K562 (cell line): ENCODE measurements at regions not wholly inside any gene's neighbourhood (a gene's known extent, or its start where the extent isn't known, plus 50 kb on each side); places are given as distances from the start of the nearest gene placed in this dataset.

Source experiments
- CCAR2 ChIP-seq: fragments of 200-400 bp; formaldehyde crosslinking; IDR thresholded peaks from 2 replicates; pipeline ENCODE4 v1.6.1; 2017; ENCODE audit warnings: mild to moderate bottlenecking, low read depth, low read length
- CEBPG ChIP-seq, 3 experiments: fragments of 200-800 bp in 1 of 3; sonication (Bioruptor generic) in 1 of 3; sonication (generic) in 1 of 3; formaldehyde crosslinking in 1 of 3; IDR thresholded peaks in 2 of 3; conservative IDR thresholded peaks in 1 of 3; 2 replicates each; pipeline versions ENCODE4 v1.6.1 to v1.8.0; 2016 to 2022; ENCODE audit warnings: missing compliant biosample characterization in 2 of 3, missing genetic modification characterization in 2 of 3, mild to moderate bottlenecking in 1 of 3, missing genetic modification reagents in 1 of 3
- FOXA3 ChIP-seq, 2 experiments: fragments of 450-650 bp in 1 of 2; sonication (generic) in 1 of 2; formaldehyde crosslinking; IDR thresholded peaks in 1 of 2; conservative IDR thresholded peaks in 1 of 2; 2 replicates each; pipeline versions ENCODE4 v1.4.0 to v1.8.0; 2020 to 2022; ENCODE audit warnings: mild to moderate bottlenecking in 2 of 2, missing genetic modification reagents in 1 of 2
- GTF2A2 ChIP-seq: IDR thresholded peaks from 2 replicates; pipeline ENCODE4 v1.6.1; 2016; ENCODE audit warnings: mild to moderate bottlenecking, missing genetic modification characterization, missing compliant biosample characterization
- HCFC1 ChIP-seq: IDR thresholded peaks from 2 replicates; pipeline ENCODE4 v1.6.1; 2012; ENCODE audit warnings: low read depth, low read length, improper control_type of control experiment
- PHF20 ChIP-seq: fragments of 450-650 bp; IDR thresholded peaks from 2 replicates; pipeline ENCODE4 v1.6.1; 2018; ENCODE audit not compliant: partially characterized antibody
- PHF21A ChIP-seq: fragments of 450-650 bp; IDR thresholded peaks from 2 replicates; pipeline ENCODE4 v1.6.1; 2017; ENCODE audit warnings: low read depth, borderline replicate concordance
- RBM22 ChIP-seq: fragments of 200-400 bp; formaldehyde crosslinking; IDR thresholded peaks from 2 replicates; pipeline ENCODE4 v1.6.1; 2018; ENCODE audit warnings: low read length, low read depth; ENCODE audit not compliant: poor library complexity, severe bottlenecking
- RBM25 ChIP-seq: fragments of 200-400 bp; formaldehyde crosslinking; IDR thresholded peaks from 2 replicates; pipeline ENCODE4 v1.6.1; 2018; ENCODE audit warnings: low read length, low read depth, moderate library complexity; ENCODE audit not compliant: severe bottlenecking
- SAP30 ChIP-seq: fragments of 200-600 bp; sonication (generic); IDR thresholded peaks from 2 replicates; pipeline ENCODE4 v1.6.1; 2012; ENCODE audit warnings: borderline replicate concordance, low read depth, mild to moderate bottlenecking, moderate library complexity, low read length, control low read depth, inconsistent platforms; ENCODE audit not compliant: insufficient read depth, poor library complexity, severe bottlenecking
- TAF7 ChIP-seq: fragments of 450-650 bp; IDR thresholded peaks from 2 replicates; pipeline ENCODE4 v1.6.1; 2016; ENCODE audit warnings: missing genetic modification characterization, missing compliant biosample characterization
- TFAM ChIP-seq: fragments of 250-450 bp; sonication (Bioruptor Pico); conservative IDR thresholded peaks from 2 replicates; pipeline ENCODE4 v1.5.0; 2021; ENCODE audit warnings: mild to moderate bottlenecking, moderate library complexity
- ZBED1 ChIP-seq: IDR thresholded peaks from 2 replicates; pipeline ENCODE4 v1.6.1; 2014
- ZEB2 ChIP-seq: fragments of 450-650 bp; IDR thresholded peaks from 2 replicates; pipeline ENCODE4 v1.6.1; 2016
- ZFPM2 ChIP-seq: fragments of 250-450 bp; sonication (Bioruptor Pico); IDR thresholded peaks from 2 replicates; pipeline ENCODE4 v1.5.1; 2022; ENCODE audit warnings: mild to moderate bottlenecking
- ZKSCAN8 ChIP-seq: fragments of 200-800 bp; sonication (Bioruptor generic); IDR thresholded peaks from 2 replicates; pipeline ENCODE4 v1.6.1; 2016; ENCODE audit warnings: missing genetic modification characterization, missing compliant biosample characterization
- TF ChIP-seq, protein P1 (sequence below): fragments of 450-650 bp; IDR thresholded peaks from 2 replicates; pipeline ENCODE4 v1.6.1; 2016; ENCODE audit warnings: missing biosample characterization, missing genetic modification characterization
- TF ChIP-seq, protein P2 (sequence below): fragments of 450-650 bp; IDR thresholded peaks from 2 replicates; pipeline ENCODE4 v1.6.1; 2016; ENCODE audit warnings: mild to moderate bottlenecking
- TF ChIP-seq, protein P3 (sequence below): fragments of 150-350 bp; IDR thresholded peaks from 2 replicates; pipeline ENCODE4 v1.6.1; 2014; ENCODE audit warnings: low read depth, mild to moderate bottlenecking, low read length, borderline replicate concordance
- TF ChIP-seq, protein P4 (sequence below): sonication (generic); formaldehyde crosslinking; IDR thresholded peaks from 2 replicates; pipeline ENCODE4 v1.8.0; 2022; ENCODE audit warnings: missing genetic modification reagents, mild to moderate bottlenecking, moderate library complexity, borderline replicate concordance

GRCh38 chr7:153413540-153414287 is 638.5 kb upstream of the DPP6 start (continued):
- TF ChIP-seq PHF21A (peak; percentile 67; the same call in 1 of the 2 replicates), TFAM (CRISPR knock-in tag) (no peak), HCFC1 (peak; percentile 3; the same call in 1 of the 2 replicates), RBM25 (no peak), FOXA3 (CRISPR knock-in tag; conservative IDR thresholded peaks at IDR 0.05 in 1 of 2, IDR thresholded peaks at IDR 0.05 in 1 of 2) (no peak), GTF2A2 (tag) (peak; percentile 66; the same call in 1 of the 2 replicates), SAP30 (no peak), ZFPM2 (CRISPR knock-in tag) (no peak), ZBED1 (peak; percentile 76; the same call in 1 of the 2 replicates), RBM22 (peak; percentile 28), TAF7 (peak; percentile 90), CEBPG (CRISPR knock-in tag; IDR thresholded peaks at IDR 0.05) (no peak), CEBPG (tag; conservative IDR thresholded peaks at IDR 0.05 in 1 of 2, IDR thresholded peaks at IDR 0.05 in 1 of 2) (no peak), ZKSCAN8 (no peak), ZEB2 (no peak), PHF20 (peak; percentile 45), CCAR2 (no peak)
- TF ChIP-seq, protein P1, sequence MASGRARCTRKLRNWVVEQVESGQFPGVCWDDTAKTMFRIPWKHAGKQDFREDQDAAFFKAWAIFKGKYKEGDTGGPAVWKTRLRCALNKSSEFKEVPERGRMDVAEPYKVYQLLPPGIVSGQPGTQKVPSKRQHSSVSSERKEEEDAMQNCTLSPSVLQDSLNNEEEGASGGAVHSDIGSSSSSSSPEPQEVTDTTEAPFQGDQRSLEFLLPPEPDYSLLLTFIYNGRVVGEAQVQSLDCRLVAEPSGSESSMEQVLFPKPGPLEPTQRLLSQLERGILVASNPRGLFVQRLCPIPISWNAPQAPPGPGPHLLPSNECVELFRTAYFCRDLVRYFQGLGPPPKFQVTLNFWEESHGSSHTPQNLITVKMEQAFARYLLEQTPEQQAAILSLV (tag): no peak
- TF ChIP-seq, protein P2, sequence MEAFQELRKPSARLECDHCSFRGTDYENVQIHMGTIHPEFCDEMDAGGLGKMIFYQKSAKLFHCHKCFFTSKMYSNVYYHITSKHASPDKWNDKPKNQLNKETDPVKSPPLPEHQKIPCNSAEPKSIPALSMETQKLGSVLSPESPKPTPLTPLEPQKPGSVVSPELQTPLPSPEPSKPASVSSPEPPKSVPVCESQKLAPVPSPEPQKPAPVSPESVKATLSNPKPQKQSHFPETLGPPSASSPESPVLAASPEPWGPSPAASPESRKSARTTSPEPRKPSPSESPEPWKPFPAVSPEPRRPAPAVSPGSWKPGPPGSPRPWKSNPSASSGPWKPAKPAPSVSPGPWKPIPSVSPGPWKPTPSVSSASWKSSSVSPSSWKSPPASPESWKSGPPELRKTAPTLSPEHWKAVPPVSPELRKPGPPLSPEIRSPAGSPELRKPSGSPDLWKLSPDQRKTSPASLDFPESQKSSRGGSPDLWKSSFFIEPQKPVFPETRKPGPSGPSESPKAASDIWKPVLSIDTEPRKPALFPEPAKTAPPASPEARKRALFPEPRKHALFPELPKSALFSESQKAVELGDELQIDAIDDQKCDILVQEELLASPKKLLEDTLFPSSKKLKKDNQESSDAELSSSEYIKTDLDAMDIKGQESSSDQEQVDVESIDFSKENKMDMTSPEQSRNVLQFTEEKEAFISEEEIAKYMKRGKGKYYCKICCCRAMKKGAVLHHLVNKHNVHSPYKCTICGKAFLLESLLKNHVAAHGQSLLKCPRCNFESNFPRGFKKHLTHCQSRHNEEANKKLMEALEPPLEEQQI: 0 out of 2 replicates have a peak, but pooled peaks have one; percentile 65
- TF ChIP-seq, protein P3, sequence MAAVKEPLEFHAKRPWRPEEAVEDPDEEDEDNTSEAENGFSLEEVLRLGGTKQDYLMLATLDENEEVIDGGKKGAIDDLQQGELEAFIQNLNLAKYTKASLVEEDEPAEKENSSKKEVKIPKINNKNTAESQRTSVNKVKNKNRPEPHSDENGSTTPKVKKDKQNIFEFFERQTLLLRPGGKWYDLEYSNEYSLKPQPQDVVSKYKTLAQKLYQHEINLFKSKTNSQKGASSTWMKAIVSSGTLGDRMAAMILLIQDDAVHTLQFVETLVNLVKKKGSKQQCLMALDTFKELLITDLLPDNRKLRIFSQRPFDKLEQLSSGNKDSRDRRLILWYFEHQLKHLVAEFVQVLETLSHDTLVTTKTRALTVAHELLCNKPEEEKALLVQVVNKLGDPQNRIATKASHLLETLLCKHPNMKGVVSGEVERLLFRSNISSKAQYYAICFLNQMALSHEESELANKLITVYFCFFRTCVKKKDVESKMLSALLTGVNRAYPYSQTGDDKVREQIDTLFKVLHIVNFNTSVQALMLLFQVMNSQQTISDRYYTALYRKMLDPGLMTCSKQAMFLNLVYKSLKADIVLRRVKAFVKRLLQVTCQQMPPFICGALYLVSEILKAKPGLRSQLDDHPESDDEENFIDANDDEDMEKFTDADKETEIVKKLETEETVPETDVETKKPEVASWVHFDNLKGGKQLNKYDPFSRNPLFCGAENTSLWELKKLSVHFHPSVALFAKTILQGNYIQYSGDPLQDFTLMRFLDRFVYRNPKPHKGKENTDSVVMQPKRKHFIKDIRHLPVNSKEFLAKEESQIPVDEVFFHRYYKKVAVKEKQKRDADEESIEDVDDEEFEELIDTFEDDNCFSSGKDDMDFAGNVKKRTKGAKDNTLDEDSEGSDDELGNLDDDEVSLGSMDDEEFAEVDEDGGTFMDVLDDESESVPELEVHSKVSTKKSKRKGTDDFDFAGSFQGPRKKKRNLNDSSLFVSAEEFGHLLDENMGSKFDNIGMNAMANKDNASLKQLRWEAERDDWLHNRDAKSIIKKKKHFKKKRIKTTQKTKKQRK: no peak
- TF ChIP-seq, protein P4, sequence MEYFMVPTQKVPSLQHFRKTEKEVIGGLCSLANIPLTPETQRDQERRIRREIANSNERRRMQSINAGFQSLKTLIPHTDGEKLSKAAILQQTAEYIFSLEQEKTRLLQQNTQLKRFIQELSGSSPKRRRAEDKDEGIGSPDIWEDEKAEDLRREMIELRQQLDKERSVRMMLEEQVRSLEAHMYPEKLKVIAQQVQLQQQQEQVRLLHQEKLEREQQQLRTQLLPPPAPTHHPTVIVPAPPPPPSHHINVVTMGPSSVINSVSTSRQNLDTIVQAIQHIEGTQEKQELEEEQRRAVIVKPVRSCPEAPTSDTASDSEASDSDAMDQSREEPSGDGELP: peak; percentile 51; the same call in 1 of the 2 replicates
